ENCODE measurements at regions not wholly inside any gene's neighbourhood (a gene's known extent, or its start where the extent isn't known, plus 50 kb on each side); places are given as distances from the start of the nearest gene placed in this dataset.
"Not testable (repeated sequence)": the region's sequence is repeated elsewhere in the genome, so short reads cannot be mapped to it uniquely, and the experiment has no call there.

DNA sequence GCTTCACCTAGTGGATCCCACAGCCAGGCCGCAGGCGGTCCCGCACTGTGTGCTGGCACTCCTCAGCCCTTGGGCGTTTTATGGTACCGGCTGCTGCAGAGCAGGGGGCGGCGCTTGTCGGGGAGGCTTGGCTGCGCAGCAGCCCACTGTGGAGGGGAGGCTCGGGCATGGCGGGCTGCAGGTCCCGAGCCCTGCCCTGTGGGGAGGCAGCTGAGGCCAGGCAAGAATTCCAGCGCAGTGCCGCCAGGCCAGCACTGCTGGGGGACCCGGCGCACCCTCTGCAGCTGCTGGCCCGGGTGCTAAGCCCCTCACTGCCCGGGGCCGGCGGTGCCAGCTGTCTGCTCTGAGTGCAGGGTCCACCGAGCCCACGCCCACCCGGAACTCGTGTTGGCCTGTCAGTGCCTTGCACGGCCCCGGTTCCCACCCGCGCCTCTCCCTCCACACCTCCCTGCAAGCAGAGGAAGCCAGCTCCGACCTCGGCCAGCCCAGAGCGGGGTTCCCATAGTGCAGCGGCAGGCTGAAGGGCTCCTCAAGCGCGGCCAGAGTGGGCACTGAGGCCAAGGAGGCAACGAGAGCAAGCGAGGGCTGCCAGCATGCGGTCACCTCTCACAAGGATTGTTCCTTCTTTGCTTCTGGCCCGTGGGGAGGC, 435.0 kb upstream of the ATP10A start:
- ATAC-seq (replicated peaks; ENCODE audit: extremely low read depth, poor library complexity, severe bottlenecking) (no peak), DNase-seq (ENCODE audit: low spot score in 2 of 2) (no peak)
- H3K4me3 Mint-ChIP-seq = no peak overlapping the region
- H3K36me3 Mint-ChIP-seq (ENCODE audit: insufficient read depth) = no peaks in the 10 kb centered on the region
- H3K27me3 Mint-ChIP-seq = no peaks in the 10 kb centered on the region
- H3K27ac Mint-ChIP-seq (ENCODE audit: low read depth) = no peak overlapping the region
- H3K4me1 Mint-ChIP-seq = no peaks in the 10 kb centered on the region
- H3K9me3 Mint-ChIP-seq = peaks cover 3% of the 10 kb centered on the region

DNA sequence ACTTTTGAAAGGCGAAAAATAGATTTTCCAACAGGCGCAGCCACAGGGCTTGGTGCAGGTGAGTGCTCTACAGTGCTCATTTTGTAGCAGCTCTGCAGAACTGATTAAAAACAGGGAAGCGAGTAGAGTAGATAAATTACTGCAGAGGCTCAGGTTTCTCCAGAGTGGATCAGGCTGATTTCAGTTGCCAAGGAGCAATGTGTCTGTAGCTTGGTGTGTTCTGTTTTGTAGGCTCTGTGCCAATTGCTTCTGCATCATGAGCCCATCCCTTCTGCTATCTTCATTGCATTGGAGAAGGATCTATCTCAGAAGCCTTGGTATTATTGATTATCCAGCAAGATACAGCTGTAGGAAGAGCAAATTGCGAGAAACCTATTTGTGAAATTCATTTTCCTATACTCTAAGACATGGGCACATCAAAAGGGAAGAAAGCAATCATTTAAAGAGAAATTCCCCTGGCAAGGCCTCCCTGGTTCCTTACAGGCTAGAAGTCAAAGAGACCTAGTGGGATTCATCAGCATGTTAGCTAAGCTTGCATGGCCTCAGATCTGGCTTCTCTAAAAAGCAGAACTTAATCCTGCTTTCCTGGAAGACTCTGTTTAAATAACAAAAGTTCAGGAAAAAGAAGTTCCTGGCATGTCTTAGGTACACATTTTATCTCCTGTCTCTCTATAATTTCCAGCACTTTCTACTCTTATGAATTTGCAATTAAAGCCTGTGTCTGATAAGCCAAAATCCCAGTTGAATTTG, 432.4 kb upstream of the ATP10A start:
- H3K27ac Mint-ChIP-seq (ENCODE audit: low read depth) = no peak overlapping the region
- no peaks in the 10 kb centered on the region for H3K36me3 Mint-ChIP-seq (ENCODE audit: insufficient read depth)
- H3K4me1 Mint-ChIP-seq = no peaks in the 10 kb centered on the region
- no peak overlapping the region for H3K4me3 Mint-ChIP-seq
- no peaks in the 10 kb centered on the region for H3K27me3 Mint-ChIP-seq
- no peak for DNase-seq (ENCODE audit: low spot score in 2 of 2)
- ATAC-seq (replicated peaks; ENCODE audit: extremely low read depth, poor library complexity, severe bottlenecking) = no peak
- H3K9me3 Mint-ChIP-seq = peaks cover 12% of the 10 kb centered on the region

GRCh38 chr15:26294059-26294689, 431.0 kb upstream of the ATP10A start:
- H3K36me3 Mint-ChIP-seq (ENCODE audit: insufficient read depth) = no peaks in the 10 kb centered on the region
- no peak overlapping the region for H3K4me3 Mint-ChIP-seq
- H3K4me1 Mint-ChIP-seq = no peaks in the 10 kb centered on the region
- H3K9me3 Mint-ChIP-seq = peaks cover 12% of the 10 kb centered on the region
- no peaks in the 10 kb centered on the region for H3K27me3 Mint-ChIP-seq
- no peak overlapping the region for H3K27ac Mint-ChIP-seq (ENCODE audit: low read depth)
- ATAC-seq (replicated peaks; ENCODE audit: extremely low read depth, poor library complexity, severe bottlenecking) = no peak
- DNase-seq (ENCODE audit: low spot score in 2 of 2) = no peak

DNA sequence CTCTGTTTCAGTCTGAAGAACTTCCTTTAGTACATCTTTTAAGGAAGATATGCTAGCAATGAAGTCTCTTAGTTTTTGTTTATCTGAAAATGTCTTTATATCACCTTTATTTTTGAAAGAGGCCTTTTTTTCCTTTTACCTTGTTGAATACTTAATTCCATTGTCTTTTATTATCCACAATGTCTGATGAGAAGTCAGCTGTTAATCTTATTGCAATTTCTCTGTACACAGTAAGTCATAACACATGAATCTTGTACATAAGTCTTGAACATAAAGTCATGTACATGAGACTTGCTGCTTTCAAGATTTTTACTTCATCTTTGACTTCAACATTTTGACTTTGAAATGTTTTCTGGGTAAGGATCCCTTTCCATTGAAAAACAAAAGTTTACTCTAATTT, 424.3 kb upstream of the ATP10A start:
- DNase-seq (ENCODE audit: low spot score in 2 of 2) = no peak
- H3K4me1 Mint-ChIP-seq = no peaks in the 10 kb centered on the region
- H3K4me3 Mint-ChIP-seq = no peak overlapping the region
- ATAC-seq (replicated peaks; ENCODE audit: extremely low read depth, poor library complexity, severe bottlenecking) = no peak
- H3K9me3 Mint-ChIP-seq = peaks cover 17% of the 10 kb centered on the region
- H3K27ac Mint-ChIP-seq (ENCODE audit: low read depth) = no peak overlapping the region
- no peaks in the 10 kb centered on the region for H3K36me3 Mint-ChIP-seq (ENCODE audit: insufficient read depth)
- H3K27me3 Mint-ChIP-seq = no peaks in the 10 kb centered on the region

- no peak overlapping the region for H3K4me3 Mint-ChIP-seq
- H3K36me3 Mint-ChIP-seq (ENCODE audit: insufficient read depth) = no peaks in the 10 kb centered on the region
- ATAC-seq (replicated peaks; ENCODE audit: extremely low read depth, poor library complexity, severe bottlenecking) (no peak), DNase-seq (ENCODE audit: low spot score in 2 of 2) (no peak)
- H3K9me3 Mint-ChIP-seq = no peaks in the 10 kb centered on the region
- no peaks in the 10 kb centered on the region for H3K27me3 Mint-ChIP-seq
- H3K27ac Mint-ChIP-seq (ENCODE audit: low read depth) = no peak overlapping the region
- no peaks in the 10 kb centered on the region for H3K4me1 Mint-ChIP-seq
Measured at GRCh38 chr15:26280281-26280680, 417.2 kb upstream of the ATP10A start.

- DNase-seq (ENCODE audit: low spot score in 2 of 2) (no peak), ATAC-seq (replicated peaks; ENCODE audit: extremely low read depth, poor library complexity, severe bottlenecking) (no peak)
- peaks cover 13% of the 10 kb centered on the region for H3K9me3 Mint-ChIP-seq
- no peaks in the 10 kb centered on the region for H3K4me1 Mint-ChIP-seq
- peaks cover 2% of the 10 kb centered on the region for H3K36me3 Mint-ChIP-seq (ENCODE audit: insufficient read depth)
- H3K4me3 Mint-ChIP-seq = no peak overlapping the region
- no peaks in the 10 kb centered on the region for H3K27me3 Mint-ChIP-seq
- H3K27ac Mint-ChIP-seq (ENCODE audit: low read depth) = no peak overlapping the region
Measured at GRCh38 chr15:26261966-26262365, 398.8 kb upstream of the ATP10A start.

- Mint-ChIP-seq H3K4me3 (no peak overlapping the region), H3K27ac (ENCODE audit: low read depth) (no peak overlapping the region), H3K9me3 (peaks cover 10% of the 10 kb centered on the region), H3K36me3 (ENCODE audit: insufficient read depth) (peaks cover 2% of the 10 kb centered on the region), H3K4me1 (no peaks in the 10 kb centered on the region), H3K27me3 (no peaks in the 10 kb centered on the region)
- DNase-seq (ENCODE audit: low spot score in 2 of 2) (no peak), ATAC-seq (replicated peaks; ENCODE audit: extremely low read depth, poor library complexity, severe bottlenecking) (no peak)
Measured at GRCh38 chr15:26261413-26261812, 398.3 kb upstream of the ATP10A start.

DNA sequence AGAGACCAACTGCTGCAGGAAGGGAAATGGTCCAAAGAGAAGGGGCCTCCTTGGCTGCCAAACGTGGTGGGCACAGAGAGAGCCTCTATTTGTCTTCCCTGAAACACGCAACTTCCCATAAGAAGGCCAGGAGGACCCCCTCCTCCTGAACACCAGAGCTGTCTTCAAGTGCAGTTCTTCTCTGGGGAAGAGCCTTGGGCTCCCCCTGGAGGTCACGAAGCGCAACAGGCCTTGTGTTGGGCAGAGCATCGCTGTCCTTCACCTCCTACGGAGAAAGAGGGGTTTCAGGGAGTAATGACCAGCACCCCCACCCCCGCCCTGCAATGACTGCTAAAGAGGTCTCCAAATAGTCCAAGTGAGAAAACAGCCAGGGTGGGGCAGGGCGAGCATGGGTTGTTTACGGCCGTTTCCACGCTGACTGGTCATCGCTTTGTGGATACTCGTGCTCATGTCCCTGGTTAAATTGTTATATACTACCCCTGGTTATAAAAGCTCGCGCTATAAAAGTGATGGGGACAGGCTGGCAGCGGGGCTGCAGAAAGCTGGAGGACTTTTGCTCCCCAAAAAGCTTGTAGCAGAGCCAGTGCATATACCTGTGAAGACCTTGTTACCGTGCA, 397.5 kb upstream of the ATP10A start:
- DNase-seq (ENCODE audit: low spot score in 2 of 2) (no peak), ATAC-seq (replicated peaks; ENCODE audit: extremely low read depth, poor library complexity, severe bottlenecking) (no peak)
- Mint-ChIP-seq H3K27me3 (no peaks in the 10 kb centered on the region), H3K4me3 (no peak overlapping the region), H3K9me3 (peaks cover 10% of the 10 kb centered on the region), H3K27ac (ENCODE audit: low read depth) (no peak overlapping the region), H3K4me1 (no peaks in the 10 kb centered on the region), H3K36me3 (ENCODE audit: insufficient read depth) (peaks cover 2% of the 10 kb centered on the region)

GRCh38 chr15:26259581-26259980, 396.5 kb upstream of the ATP10A start:
- DNase-seq (ENCODE audit: low spot score in 2 of 2) = no peak
- Mint-ChIP-seq H3K27me3 (no peaks in the 10 kb centered on the region), H3K27ac (ENCODE audit: low read depth) (no peak overlapping the region), H3K36me3 (ENCODE audit: insufficient read depth) (peaks cover 2% of the 10 kb centered on the region), H3K4me1 (no peaks in the 10 kb centered on the region), H3K9me3 (peaks cover 10% of the 10 kb centered on the region), H3K4me3 (no peak overlapping the region)
- no peak for ATAC-seq (replicated peaks; ENCODE audit: extremely low read depth, poor library complexity, severe bottlenecking)

GRCh38 chr15:26244782-26245181, 381.7 kb upstream of the ATP10A start:
- ATAC-seq (replicated peaks; ENCODE audit: extremely low read depth, poor library complexity, severe bottlenecking); H3K36me3 Mint-ChIP-seq (ENCODE audit: insufficient read depth); H3K27me3 Mint-ChIP-seq; H3K4me3 Mint-ChIP-seq; H3K4me1 Mint-ChIP-seq; DNase-seq (ENCODE audit: low spot score in 2 of 2); H3K27ac Mint-ChIP-seq (ENCODE audit: low read depth): not testable (repeated sequence)
- H3K9me3 Mint-ChIP-seq = peaks cover 16% of the 10 kb centered on the region

DNA sequence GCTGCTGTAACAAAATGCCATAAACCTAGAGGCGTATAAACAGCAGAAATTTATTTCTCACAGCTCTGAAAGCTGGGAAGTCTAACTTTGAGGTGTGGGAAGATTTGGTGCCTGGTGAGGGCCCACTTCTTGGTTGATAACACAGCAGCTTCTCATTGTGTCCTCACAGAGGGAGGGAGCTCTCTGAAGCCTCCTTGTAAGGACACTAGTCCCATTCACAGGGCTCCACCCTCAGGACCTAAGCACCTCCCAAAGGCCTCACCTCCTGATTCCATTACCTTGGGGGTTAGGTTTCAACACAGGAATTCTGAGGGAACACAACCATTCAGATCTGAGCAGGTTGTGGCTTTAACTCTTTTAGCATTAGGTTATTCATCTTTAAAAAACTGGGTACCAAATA, 380.3 kb upstream of the ATP10A start:
- Mint-ChIP-seq H3K27me3 (no peaks in the 10 kb centered on the region), H3K9me3 (peaks cover 16% of the 10 kb centered on the region), H3K4me1 (no peaks in the 10 kb centered on the region), H3K27ac (ENCODE audit: low read depth) (no peak overlapping the region), H3K36me3 (ENCODE audit: insufficient read depth) (no peaks in the 10 kb centered on the region), H3K4me3 (no peak overlapping the region)
- DNase-seq (ENCODE audit: low spot score in 2 of 2) (no peak), ATAC-seq (replicated peaks; ENCODE audit: extremely low read depth, poor library complexity, severe bottlenecking) (no peak)

DNA sequence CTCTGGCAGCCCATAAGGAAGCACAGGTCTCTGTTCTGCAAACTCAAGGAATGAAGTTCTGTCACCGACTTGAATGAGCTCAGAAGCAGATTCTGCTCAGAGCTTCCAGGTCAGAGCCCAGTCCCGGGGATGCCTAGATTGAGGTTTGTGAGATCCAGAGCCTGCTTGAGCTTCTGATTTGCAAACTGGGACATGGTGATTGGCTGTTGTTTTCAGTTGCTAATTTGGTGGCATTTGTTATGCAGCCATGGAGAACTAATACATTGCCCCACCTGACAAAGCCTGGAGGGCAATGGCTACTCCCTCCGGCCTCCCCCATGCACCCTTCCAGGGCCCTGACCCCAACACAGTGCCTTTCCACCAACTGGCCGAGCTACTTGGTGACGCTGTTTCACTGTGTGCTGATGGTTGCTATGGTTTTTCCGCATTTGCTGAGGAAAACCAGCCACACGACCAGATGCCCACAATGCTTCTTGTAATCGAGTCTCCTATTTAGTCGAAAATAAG, 379.5 kb upstream of the ATP10A start:
- no peaks in the 10 kb centered on the region for H3K27me3 Mint-ChIP-seq
- H3K27ac Mint-ChIP-seq (ENCODE audit: low read depth) = no peak overlapping the region
- DNase-seq (ENCODE audit: low spot score in 2 of 2) = no peak
- H3K9me3 Mint-ChIP-seq = peaks cover 16% of the 10 kb centered on the region
- no peak overlapping the region for H3K4me3 Mint-ChIP-seq
- H3K36me3 Mint-ChIP-seq (ENCODE audit: insufficient read depth) = no peaks in the 10 kb centered on the region
- no peak for ATAC-seq (replicated peaks; ENCODE audit: extremely low read depth, poor library complexity, severe bottlenecking)
- H3K4me1 Mint-ChIP-seq = no peaks in the 10 kb centered on the region

Data from central memory CD8-positive, alpha-beta T cell (primary cell).